ENCODE measurements at regions not wholly inside any gene's neighbourhood (a gene's known extent, or its start where the extent isn't known, plus 50 kb on each side); places are given as distances from the start of the nearest gene placed in this dataset.
A peak's percentile ranks its signal among the peaks of the same experiment; 100 is the strongest.

- DNase-seq (ENCODE audit: low read depth in 2 of 2), result no peak
These were observed 112.6 kb upstream of the SORBS2 start for GRCh38 chr4:185924458-185925044.

- no peak for DNase-seq (ENCODE audit: low read depth in 2 of 2)
These were observed 113.9 kb upstream of the SORBS2 start for GRCh38 chr4:185925910-185926360.

- DNase-seq (ENCODE audit: low read depth in 2 of 2), result no peak
These were observed 119.4 kb upstream of the SORBS2 start for GRCh38 chr4:185931375-185931774.

GRCh38 chr4:185931986-185932385, 120.0 kb upstream of the SORBS2 start:
- no peak for DNase-seq (ENCODE audit: low read depth in 2 of 2)

GRCh38 chr4:185932491-185932890, 120.5 kb upstream of the SORBS2 start:
- DNase-seq (ENCODE audit: low read depth in 2 of 2), result no peak

GRCh38 chr4:185933078-185933581, 121.1 kb upstream of the SORBS2 start:
- DNase-seq (ENCODE audit: low read depth in 2 of 2), result peak in 1 of 2 experiments; percentile 32

- no peak for DNase-seq (ENCODE audit: low read depth in 2 of 2)
These were observed 124.8 kb upstream of the SORBS2 start for GRCh38 chr4:185936650-185937376.

GRCh38 chr4:185938654-185939053, 126.7 kb upstream of the SORBS2 start:
- DNase-seq (ENCODE audit: low read depth in 2 of 2), result no peak

- DNase-seq (ENCODE audit: low read depth in 2 of 2), result no peak
These were observed 127.5 kb upstream of the TLR3 start for GRCh38 chr4:185941461-185941860.

GRCh38 chr4:185945252-185945651, 123.7 kb upstream of the TLR3 start:
- no peak for DNase-seq (ENCODE audit: low read depth in 2 of 2)

GRCh38 chr4:185945906-185946305, 123.0 kb upstream of the TLR3 start:
- no peak for DNase-seq (ENCODE audit: low read depth in 2 of 2)

GRCh38 chr4:185950891-185951290, 118.1 kb upstream of the TLR3 start:
- DNase-seq (ENCODE audit: low read depth in 2 of 2), result peak; percentile 40 to 52

- DNase-seq (ENCODE audit: low read depth in 2 of 2), result no peak
These were observed 113.7 kb upstream of the TLR3 start for GRCh38 chr4:185955151-185955770.

- DNase-seq (ENCODE audit: low read depth in 2 of 2), result no peak
These were observed 113.0 kb upstream of the TLR3 start for GRCh38 chr4:185955826-185956543.

GRCh38 chr4:185956544-185956940, 112.4 kb upstream of the TLR3 start:
- DNase-seq (ENCODE audit: low read depth in 2 of 2), result no peak

- DNase-seq (ENCODE audit: low read depth in 2 of 2), result no peak
These were observed 110.7 kb upstream of the TLR3 start for GRCh38 chr4:185958094-185958747.

GRCh38 chr4:185965426-185966384, 103.3 kb upstream of the TLR3 start:
- DNase-seq (ENCODE audit: low read depth in 2 of 2), result no peak

GRCh38 chr4:185966549-185966948, 102.4 kb upstream of the TLR3 start:
- DNase-seq (ENCODE audit: low read depth in 2 of 2), result no peak

- no peak for DNase-seq (ENCODE audit: low read depth in 2 of 2)
These were observed 101.8 kb upstream of the TLR3 start for GRCh38 chr4:185966997-185967775.

GRCh38 chr4:185969657-185970056, 99.3 kb upstream of the TLR3 start:
- DNase-seq (ENCODE audit: low read depth in 2 of 2), result no peak
